HG02973 (cell line): ENCODE measurements at regions not wholly inside any gene's neighbourhood (a gene's known extent, or its start where the extent isn't known, plus 50 kb on each side); places are given as distances from the start of the nearest gene placed in this dataset.

Source experiments
- ATAC-seq: cut with Tn5 transposase; IDR thresholded peaks from one replicate; pipeline ENCODE4 v1.9.1; 2021; ENCODE audit warnings: moderate library complexity; ENCODE audit not compliant: unreplicated experiment

DNA sequence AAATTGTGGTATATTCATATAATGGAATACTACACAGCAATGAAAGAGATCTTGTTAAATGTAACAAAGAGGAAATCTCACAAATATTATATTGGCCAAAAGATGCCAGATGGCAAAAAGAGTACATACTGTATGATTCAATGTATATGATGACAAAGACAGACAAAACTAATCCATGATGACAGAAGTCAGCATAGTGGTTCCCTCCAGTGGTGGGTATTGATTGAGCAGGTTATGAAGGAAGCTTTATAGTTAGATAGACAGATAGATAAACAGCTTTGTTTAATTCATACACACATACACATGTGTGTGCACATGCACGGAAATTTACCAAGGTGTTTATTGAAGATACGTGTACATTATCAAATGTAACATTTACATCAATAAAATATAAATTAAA lies 74.4 kb upstream of the SMIM36 start:
- ATAC-seq: no peak

DNA sequence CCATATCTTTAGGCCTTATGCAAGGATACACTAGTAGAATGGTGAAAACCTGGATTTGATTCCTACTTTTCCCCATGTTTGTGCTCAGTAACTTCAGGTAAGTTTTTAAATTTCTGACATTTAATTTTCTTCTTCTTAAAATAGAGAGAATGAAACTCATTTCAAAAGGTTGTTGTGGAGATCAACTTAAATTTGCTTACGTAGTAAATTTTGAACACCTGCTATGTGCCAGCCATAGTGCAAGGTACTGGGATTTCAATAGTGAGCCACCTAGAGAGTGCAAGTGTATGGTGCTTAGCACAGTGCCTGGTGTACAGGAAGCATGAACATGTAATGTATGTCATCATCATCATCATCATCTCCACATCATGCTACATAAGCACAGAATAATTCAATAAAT lies 73.6 kb upstream of the SMIM36 start:
- no peak for ATAC-seq

DNA sequence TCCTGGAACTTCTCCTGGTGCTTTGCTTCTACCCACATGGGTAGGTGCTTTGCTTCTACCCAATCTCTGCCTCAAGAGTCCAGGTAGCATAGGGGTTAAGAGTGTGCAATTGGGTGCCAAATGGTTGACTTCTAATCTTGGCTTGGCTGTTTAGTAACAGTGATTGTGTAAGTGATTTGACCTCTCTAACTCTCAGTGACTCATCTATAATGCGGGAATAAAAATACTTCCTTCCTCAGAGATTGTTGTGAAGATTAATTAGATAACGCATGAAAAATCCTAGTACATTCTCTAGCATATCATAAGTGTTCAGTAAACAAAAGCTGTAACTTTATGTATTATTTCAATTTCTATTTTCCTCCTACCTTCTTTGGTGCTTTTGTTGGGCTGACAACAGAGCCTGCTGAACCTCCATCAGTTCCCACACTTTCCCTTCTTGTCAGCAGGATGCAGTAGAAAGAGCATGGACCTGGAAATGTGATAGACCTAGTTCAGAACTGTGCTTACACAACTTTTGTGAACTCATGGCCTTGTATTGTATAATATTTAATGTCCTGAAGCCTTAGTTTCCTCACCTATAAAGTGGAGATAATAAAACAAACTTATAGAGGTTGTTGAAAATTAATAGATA lies 72.9 kb upstream of the SMIM36 start:
- ATAC-seq: no peak

DNA sequence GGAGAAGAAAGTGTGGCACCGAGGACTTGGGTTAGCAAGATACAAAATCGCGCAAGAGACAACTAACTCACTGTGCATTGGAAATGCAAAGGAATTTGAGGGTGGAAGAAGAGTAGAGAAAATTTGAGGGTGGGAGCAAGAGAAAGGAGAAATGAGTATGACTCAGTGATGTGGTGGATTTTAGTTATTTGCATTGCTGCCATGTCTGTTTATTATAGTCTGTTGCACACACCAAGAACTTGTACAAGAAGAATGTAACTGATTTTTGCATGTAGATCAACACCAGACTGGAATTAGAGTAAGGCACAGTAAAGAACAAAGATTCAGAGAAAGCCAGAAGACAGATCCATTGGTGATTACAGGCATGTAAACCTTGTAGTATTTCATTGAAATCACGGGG lies 71.6 kb upstream of the SMIM36 start:
- ATAC-seq: no peak

DNA sequence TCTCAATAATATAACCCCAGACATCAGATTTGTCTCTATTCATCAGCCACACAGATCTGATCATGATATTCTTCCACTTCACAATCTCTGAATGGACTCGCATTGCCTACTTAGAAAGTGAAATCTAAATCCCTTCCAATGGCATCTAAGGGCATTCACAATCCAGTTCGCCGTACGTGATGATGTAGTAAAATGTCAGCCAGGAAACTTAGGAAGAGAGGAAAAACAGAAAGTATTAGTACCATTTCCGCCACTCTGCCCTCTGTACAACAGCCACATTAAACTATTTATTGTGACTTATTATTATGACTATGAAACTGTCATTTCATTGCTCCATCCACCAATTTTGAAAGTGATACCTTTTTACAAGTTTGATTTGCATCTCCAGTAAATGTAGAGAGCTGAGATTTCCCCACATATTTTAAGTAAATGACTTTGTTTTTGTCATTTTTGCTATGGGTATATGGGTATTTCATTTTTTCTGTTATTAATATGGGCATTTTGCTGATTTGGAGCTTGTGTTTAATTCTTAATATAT lies 69.4 kb upstream of the SMIM36 start:
- ATAC-seq: peak; percentile 58

DNA sequence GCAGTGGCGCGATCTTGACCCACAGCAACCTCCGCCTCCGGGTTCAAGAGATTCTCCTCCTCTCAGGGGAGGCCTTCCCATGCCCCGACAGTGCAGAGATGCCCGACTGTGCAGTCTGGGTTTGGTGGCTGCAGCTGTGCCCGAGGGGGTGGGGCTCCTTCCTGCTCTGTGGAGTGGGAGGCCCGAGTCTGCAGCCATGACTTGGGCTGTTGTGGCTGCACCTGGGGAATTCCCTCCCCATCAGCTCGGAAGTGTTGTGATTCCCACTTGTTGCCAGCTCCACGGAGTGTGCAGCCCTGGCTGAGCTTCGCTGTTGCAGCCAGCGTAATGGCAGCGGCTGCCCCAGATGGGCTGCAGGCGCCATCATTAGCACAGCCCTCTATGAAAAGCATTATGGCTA lies 66.4 kb upstream of the SMIM36 start:
- ATAC-seq: no peak

DNA sequence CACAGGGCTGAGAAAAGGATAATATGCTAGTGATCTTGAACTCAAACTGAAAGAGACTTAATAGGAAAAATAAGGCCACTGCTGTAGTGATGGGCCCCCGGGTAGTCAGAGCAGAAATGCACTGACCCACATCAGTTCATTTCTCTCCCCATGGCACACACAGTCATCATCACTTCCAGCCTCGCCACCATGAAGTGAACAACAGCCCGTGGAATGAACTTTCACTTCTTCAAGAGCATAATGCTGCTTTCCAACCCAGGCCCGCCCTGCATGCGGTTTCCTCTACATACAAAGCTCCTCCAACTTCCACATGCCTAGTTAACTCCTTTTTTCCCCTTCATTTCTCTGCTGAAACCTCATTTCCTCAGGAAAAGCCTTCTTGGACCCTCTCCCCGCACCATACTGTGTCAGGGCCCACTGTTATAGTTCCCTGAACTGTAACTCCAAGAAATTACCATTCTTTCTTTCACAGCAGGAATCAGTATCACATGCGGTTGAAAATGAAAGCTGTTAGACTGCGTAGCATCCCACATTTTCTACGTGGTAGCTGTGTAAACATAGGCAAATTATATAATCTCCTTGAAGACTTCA lies 65.8 kb upstream of the SMIM36 start:
- ATAC-seq: peak; percentile 81

DNA sequence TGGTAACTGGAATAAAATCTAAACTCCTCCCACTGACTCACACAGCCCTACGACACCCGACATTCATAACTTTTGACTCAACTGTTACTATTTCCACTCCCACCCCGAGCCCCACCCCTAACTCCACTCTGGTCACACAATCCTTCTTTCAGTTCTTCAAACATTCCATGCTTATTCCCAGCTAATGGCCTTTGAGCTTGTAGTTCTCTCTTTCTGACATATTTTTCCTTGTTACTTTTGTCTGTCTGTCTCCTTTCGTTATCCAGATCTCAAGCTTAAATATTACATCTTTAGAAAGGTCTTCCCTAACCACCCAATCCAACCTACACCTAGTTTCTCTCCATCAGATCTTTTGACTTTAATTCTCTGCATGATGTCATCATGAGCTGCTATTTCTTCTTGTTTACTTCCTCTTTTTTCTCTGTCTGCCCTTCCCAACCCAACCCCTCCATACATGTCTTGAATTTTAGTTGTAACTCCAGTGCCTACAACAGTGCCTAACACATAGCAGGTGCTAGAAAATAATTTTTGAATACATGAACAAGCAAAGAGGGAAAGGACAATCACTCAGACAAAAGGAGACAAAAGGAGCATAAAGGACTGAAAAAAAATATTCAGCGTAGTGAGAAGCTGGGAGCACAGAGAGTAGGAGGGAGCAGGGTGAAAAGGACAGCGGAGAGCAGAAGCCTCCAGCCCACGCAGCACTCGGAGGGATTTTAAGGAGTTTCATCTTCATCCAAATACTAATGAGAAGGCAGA lies 65.2 kb upstream of the SMIM36 start:
- ATAC-seq: no peak

DNA sequence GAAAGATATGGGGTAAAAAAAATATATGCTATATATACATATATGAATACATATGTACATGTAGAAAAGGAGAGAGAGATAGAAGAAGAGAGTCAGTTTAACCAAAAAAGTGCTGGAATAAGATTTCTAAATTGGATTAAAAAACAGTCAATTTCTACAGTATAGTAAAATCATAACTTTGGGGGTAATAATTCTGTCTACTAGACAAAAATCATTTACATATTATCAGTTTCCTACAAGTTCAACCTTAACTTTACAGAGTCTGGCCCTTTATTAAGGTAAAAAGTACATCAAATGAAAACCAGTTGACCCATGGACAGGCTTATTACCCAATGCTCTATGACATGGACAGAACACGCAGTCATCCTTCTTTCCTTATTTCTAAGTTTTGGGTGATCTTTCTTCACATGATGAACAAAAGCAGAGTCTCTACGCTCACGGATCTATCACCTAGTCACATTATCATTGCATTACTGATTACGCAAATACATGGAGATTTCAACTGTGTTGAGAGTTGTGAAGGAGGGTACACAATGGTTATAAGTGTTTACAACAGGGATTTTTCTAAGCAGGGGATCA lies 63.9 kb upstream of the SMIM36 start:
- ATAC-seq: no peak

DNA sequence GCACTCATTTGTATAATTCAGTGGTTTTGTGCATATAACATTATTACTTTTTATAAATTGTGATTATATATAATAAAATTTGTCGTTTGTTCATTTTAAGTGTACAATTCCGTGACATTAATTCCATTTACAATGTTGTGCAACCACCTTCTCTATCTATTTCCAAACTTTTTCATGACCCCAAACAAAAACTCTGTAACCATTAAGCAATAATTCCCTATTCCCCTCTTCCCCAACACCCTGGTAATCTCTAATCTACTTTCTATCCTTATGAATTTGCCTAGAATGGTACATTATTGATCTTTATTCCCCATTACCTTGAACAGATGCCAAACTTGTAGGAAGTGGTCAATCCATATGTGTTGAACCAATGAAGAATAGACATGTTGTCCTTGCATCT lies 61.3 kb upstream of the SMIM36 start:
- no peak for ATAC-seq

DNA sequence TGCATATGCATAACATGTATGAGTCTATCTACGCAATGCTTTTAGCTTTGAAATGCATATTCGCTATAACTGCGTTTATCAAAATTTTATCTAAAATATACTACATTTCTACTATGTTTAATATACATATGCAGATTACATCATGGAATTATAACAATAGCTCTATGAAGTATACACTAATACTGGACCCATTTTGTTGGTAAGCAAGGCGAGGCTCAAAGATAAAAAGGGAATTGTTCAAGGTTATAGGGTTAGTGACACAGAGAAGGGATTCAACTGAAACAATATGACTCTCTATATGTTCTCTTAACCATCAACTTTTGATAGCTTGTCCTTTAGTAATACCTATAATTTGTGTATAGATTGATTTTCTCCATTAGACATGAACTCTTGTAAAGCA lies 60.9 kb upstream of the SMIM36 start:
- ATAC-seq: no peak

DNA sequence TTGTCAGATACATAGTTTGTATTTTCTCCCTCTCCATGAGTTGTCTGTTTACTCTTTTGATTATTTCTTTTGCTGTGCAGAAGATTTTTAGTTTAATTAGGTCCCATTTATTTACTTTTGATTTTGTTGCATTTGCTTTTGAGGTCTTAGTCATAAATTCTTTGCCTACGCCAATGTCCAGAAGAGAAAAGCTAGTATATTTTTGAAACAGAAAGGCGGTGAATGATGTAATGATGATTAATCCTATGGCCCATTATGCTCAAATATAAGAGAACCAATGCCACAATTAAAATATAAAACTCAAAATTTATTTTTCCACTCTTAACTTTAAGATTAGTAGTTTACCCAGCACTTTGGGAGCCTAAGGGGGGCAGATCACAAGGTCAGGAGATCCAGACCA lies 59.8 kb upstream of the SMIM36 start:
- ATAC-seq: no peak

DNA sequence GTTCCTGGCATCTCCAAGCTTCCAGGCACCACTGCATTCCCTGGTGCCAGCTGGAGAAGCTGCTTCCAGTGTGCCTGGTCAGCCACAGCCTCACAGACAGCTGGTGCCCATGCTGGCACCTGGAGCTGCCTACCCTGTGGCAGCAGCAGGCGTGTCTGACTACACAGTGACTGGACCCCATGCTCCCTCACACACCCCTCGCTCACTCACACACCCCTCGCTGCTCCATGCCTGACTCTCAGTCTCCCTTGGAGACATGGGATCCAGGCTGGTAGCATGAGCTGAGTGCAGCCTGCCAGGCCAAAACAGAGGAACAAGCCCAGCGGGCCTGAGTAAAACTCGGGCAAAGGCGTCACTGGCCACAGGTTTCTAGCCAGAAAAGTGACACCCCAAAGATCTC lies 59.1 kb upstream of the SMIM36 start:
- ATAC-seq: no peak

DNA sequence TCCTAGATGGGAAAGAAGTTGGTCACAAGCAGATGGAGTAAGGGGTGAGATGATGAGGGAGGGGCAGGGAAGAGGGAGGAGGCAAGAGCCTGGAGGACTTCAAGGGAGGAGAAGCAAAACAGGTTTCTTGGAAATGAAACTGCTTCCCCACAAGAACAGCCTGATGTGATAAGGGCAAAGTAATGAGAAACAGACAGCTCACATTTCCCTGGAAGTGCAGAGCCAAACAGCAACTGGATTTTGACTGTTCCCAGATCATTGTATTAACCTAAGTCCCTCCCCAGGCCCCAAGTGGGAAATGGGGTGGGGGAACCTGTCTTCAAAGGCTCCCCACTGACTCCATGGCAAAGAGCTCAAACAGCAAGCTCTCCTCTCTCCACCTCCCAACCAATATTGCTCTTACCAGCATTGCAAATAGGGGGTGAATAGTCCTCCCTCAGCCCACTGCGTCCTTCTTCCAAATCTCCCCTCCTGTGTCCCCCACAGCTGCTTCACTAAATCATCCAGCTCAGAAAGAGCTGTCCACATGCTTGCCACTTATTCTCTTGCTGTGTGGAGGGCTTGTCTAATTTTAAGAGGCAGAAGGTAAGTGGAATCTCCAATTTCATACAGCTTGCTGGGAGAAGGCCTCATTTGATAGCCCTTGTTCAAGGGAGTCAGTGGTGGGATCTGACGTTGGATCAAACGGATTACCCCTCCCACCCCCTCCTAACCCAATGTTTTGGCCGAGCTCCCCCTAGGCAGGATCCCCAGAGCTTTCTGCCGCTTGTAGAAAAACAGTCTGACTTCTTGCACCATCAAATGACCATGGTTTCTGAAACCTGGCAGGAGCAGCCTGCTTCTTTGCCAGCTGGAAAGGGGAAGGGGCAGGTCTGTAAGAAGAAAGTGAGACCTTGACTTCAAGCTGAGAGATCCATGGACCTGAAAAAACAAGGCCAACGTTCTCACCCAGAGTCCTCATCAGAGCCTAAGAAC lies 56.3 kb upstream of the SMIM36 start:
- ATAC-seq: no peak

DNA sequence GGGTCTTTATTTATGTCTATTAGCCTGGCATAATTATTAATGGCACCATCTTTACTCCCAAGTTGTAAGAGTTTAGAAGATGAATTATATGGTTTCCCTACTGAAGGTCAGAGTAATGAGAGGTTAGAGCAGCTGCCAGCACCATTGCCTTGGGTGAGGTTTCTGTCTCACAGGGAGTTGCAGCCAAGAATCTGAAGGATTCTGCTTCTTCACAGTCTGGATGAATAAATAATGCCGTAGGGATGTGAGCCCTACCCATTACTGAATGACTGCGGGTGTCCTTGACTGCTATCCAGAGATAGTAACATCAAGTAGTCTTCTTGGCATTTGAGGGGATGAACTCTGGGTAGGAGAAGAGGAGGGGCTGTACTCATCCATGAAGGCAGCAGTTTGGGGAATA lies 52.8 kb upstream of the SMIM36 start:
- no peak for ATAC-seq

DNA sequence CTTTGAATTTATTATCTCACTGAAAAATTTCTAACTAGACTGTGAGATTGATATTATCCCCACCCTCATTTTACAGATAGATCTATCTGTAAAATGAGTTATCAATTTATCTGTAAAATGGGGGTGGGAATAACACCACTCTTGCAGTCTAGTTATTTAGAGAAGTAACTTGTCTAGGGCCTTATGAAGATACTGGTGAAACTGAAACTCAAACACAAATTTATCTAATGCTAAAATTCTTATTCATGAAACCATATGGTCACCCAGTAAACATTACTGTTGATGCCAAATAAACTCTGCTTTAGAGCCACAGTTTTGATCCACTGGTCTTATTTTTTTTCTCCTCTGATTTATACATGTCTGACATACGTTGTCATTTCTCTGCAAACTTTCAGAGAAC lies 52.1 kb upstream of the SMIM36 start:
- ATAC-seq: no peak

DNA sequence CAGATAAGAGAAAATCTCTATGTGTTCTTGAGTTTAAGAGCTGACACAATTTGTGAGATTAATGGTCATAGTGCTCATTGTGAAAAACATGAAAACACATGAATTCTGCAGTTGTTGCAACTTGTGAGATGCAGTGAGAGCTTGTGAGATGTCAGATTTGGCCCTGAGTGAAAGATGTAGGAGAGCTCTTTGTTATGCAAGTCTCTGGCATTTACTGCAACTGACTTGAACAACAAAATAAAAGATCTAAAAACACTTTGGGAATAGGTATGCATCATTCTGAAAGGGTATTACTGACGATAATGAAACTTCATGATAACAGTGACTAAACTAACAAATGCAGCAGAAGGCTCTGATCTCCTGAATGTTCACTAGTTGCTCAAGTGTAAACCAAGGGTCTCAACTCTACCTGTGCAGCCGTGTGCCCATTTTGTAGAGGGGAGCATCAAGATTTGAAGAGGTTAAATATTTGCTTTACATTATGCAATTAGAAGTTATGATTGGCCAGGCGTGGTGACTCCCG lies 50.8 kb upstream of the SMIM36 start:
- ATAC-seq: no peak

DNA sequence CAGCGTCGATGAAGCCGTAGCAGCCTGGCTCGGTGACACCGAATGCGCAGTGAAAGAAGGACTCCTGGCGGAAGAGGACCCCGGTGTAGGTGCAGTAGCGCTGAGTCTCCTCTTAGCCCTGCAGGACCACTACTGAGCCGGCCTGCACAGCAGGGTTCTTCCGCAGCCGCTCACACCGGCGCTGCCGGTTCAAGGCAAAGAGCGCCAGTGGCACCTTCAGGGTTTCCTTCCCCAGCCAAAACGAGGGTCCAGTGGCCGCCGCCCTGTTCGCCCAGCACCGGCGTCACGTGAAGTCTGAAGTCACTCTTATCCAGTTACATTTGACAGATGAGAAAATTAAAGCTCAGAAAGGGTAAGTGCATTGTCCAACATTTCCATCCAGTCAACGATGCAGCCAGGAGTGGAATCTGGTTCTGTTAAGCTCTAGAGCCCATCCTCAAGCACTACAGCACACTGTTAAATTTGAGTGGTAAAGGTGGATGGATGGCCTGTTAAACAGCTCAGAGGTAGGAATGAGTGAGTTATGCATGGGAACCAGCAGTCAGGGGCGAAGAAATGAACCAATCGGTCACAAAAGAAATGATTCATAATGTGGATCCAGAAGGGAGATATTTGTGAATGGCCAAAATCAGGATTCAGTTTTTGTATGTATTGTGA lies 50.2 kb upstream of the SMIM36 start:
- no peak for ATAC-seq
